GM18951 (cell line): ENCODE measurements at regions not wholly inside any gene's neighbourhood (a gene's known extent, or its start where the extent isn't known, plus 50 kb on each side); places are given as distances from the start of the nearest gene placed in this dataset.
"Not testable (repeated sequence)": the region's sequence is repeated elsewhere in the genome, so short reads cannot be mapped to it uniquely, and the experiment has no call there.

Experiments used
- POLR2A ChIP-seq: IDR thresholded peaks from 4 replicates; pipeline ENCODE4 v1.6.1; 2011; ENCODE audit warnings: mild to moderate bottlenecking; ENCODE audit not compliant: insufficient read length, insufficient read depth; ENCODE audit errors: extremely low read depth
- in situ Hi-C: fragments of 300-500 bp; cut with MboI; formaldehyde crosslinking; loops from one replicate; pipeline ENCODE4 v1.12.0; 2022; ENCODE audit warnings: low sequenced_read_pairs, mixed read lengths, inconsistent platforms; ENCODE audit not compliant: unreplicated experiment

DNA sequence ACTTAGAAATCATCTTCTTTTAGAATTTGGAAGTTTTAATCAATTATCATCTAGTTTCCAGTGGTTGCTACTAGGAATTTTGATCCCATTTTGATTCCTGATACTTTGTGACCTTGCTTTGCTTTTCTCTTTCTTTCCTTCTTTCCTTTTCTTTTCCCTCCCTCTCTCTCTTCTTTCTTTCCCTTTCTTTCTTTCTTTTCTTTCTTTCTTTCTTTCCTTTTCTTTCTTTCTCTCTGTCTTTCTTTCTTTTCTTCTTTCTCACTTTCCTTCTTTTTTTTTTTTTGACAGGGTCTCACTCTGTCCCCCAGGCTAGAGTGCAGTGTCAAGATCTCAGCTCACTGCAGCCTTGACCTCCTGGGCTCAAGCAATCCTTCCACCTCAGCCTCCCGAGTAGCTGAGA, 81.5 kb upstream of the OSBPL8 start:
- in situ Hi-C loops: loop anchor here (25.0 kb wide), 1 partner anchor 296 kb away; no protein-coding TSS in a partner anchor
- TF ChIP-seq POLR2A: no peak

DNA sequence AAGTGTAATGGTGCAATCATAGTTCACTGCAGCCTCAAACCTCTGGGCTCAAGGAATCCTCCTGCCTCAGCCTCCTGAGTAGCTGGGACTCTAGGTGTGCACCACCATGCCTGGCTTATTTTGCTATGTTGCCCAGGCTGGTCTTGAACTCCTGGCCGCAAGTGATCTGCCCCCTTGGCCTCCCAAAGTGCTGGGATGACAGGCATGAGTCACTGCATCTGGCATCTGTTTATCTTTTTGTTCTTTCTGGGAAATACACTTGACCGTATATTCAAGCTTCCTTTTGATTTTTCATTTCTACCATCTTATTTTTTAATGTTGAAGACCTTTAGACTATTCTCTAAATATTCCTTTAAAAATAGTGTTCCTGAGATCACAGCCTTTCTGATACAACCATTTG, 82.4 kb upstream of the OSBPL8 start:
- no peak for TF ChIP-seq POLR2A
- in situ Hi-C loops: loop anchor here (25.0 kb wide), 1 partner anchor 295 kb away; no protein-coding TSS in a partner anchor

DNA sequence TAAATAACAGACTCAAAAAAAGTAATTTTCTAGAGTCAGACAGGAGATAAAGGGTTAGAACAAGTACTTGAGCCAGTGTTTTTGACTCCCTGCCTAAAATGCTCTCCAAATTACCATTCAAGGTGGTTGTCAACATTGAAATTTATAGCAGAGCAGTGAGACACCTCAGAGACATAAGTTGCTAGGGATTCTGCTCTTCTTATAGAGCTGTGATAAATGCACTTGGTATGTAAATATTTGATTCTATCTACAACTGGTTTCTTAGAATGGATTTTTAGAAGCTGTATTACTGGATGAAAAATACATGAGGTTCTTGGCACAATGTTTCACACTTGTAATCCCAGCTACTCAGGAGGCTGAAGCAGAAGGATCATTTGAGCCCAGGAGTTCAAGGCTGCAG, 83.9 kb upstream of the OSBPL8 start:
- in situ Hi-C loops: loop anchor here (25.0 kb wide), 1 partner anchor 294 kb away; no protein-coding TSS in a partner anchor
- TF ChIP-seq POLR2A: no peak

DNA sequence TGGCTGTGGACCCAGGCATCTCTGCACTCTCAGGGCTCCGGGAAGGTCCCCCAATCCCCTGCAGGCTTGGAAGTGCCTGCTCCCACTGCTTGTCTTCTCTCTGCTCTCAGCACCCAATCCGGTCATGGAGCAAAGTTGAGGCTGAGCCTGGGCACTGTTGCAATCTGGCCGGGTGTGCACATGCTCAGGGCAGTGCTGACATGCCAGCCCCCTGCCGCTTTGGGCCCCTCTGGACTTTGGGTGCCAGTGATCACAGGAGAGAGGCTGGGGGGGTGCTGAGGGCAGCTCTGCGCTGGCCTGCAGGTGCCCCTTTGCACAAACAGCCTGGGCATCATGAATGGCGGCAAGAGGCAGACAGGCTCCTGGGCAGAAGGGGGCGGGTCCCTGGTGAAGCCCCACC, 85.4 kb upstream of the OSBPL8 start:
- in situ Hi-C loops: loop anchor here (25.0 kb wide), 1 partner anchor 292 kb away; no protein-coding TSS in a partner anchor
- TF ChIP-seq POLR2A: no peak

DNA sequence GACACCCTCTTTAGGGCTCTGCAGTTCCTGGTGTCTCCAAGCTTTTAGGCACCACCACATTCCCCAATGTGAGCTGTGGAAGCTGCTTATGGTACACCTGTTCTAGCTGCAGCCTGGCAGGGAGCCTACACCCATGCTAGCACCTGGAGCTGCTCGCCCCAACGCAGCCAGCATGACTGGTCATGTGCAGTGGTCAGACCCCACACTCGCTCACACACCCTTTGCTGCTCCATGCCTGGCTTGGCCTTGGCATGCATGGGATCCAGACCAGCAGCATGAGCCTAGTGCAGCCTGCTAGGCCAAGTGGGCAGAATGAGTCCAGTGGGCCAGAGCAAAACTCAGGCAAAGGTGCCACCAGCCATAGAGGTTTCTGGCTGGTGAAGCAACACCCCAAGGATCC, 86.4 kb upstream of the OSBPL8 start:
- no peak for TF ChIP-seq POLR2A
- in situ Hi-C loops: loop anchor here (25.0 kb wide), 1 partner anchor 291 kb away; no protein-coding TSS in a partner anchor

DNA sequence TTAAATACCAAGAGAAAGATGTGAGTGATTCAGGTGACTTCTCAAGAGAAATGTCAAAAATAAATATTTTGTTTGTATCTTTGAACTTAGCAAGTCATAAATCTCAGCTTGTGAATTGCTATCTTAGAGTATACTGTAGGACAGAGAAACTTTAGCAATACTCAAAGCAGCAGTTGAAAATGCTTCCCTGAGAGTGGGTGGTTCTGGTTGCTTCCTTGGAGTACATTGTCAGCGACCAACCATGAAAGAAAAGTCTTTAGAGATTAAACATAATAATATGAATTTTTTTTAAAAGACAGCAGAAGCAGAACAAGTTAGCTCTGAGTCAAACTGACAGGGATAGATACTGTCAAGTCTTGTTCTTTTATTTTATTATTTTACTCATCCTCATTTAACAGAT, 86.8 kb upstream of the OSBPL8 start:
- no peak for TF ChIP-seq POLR2A
- in situ Hi-C loops: loop anchor here (25.0 kb wide), 1 partner anchor 291 kb away; no protein-coding TSS in a partner anchor

DNA sequence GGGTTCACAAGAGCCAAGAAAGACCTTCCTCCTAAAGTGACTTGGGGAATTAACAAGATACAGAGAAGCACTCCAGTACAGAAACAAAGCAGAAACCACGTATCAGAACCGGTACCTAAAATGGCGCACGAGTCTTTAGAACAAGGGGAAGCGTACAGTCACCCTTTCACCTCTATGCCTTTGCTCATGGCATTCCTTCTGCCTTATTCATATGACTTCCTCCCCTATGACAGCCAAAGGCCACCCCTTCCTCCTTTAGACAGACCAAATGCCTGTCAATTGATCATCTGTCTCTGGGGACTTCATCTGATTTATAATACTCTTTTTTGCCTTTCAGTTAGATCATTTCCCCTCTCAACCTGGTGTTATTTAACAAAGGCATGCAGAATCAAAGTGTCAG, 89.5 kb upstream of the OSBPL8 start:
- no peak for TF ChIP-seq POLR2A
- in situ Hi-C loops: loop anchor here (25.0 kb wide), 1 partner anchor 288 kb away; no protein-coding TSS in a partner anchor

DNA sequence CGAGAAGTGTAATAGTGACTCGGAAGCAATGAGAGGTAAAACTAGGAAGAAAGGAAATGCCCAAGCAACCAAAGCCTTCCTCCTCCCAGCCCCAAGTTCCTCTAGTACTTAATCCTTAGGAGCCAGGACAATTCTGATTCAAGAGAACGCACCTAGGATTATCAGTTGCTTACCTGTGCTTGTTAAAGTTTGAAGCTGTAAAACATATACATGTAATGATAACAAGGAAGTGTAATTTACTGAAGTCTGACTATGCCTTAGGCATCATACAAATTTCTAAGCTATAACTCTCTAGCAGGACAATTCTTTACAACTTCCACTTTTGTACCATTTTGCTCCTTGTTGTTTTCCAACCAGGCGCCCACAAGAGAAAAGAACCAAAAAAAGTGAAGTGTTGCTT, 92.8 kb upstream of the OSBPL8 start:
- in situ Hi-C loops: no loop called here
- no peak for TF ChIP-seq POLR2A

DNA sequence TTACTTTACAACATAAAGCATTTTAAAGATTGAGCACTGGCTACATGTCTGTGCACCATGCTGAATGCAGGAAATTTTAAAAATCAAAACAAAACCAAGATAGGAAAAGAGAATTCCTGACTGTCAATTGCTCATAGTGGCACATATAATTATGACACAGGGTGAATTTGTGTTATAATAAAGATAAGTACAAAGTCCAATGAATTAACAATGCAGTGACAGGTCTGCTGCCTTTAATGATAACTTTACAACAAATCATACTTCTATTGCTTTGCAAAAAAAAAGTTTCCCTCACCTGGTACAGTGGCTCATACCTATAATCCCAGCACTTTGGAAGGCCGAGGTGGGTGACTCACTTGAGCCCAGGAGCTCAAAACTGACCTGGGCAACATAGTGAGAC, 93.8 kb upstream of the OSBPL8 start:
- no peak for TF ChIP-seq POLR2A
- in situ Hi-C loops: no loop called here

DNA sequence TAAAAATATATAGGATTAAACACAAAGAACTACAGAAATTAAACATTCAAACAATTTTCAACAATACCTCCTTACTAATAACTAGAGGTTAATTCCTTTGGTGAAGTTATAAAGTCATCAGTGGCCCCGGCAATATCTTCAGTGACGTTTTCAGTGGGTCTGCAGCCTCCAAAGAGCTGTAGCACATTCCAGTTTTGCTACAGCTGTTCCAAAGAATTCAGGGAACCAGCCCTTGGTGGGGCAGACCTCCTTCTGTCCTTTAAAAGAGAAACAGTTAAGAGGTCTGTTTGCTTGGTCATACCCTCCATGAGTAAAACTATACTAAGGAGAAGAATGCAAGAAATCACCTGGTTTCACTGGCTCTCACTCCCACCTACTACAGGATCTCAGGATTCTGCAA, 99.2 kb upstream of the ZDHHC17 start:
- in situ Hi-C loops: no loop called here
- TF ChIP-seq POLR2A: no peak

DNA sequence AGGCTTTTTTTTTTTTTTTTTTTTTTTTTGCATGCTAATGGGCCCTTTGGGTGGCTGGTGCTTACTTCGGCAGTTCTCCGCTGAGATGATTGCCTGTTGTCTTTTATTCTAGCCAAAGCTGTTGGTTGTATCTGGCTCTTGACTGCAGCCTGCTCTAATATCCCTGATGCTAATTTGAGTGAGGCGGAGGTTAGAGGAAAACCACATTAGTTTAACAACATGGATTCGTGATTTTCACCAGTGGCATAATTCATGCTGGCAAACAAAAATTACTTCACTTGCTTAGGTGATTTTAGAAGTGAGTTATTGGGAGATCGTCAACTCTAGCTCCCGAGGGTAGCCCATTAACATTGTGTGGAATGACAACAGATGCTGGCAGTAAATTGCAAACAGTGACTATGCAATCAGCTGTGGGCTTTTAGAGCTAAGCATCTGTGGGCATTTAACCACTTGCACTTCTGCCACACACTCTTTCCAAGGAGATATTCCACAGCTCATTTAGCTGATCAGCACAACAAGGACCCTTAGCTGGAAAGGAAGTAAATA, 97.6 kb upstream of the ZDHHC17 start:
- in situ Hi-C loops: no loop called here
- no peak for TF ChIP-seq POLR2A

DNA sequence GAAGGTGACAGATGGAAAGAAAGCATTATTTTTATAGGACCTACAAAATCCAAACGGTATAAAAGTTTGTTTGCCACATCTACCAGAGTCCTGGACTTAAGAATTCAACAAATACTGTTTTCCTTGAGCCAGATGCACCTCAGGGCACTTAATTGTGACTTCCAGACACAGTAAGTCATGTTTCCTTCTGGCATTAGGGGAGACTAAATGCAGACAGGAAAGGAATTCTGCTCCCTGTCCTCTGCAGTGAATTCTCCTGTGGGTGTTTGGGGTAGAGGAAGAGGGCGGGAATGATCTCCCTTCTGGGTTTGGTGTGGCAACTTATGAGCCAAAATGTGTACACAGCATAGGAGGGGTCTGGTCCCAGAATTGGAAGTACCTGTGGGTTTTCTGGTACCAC, 93.9 kb upstream of the ZDHHC17 start:
- in situ Hi-C loops: no loop called here
- TF ChIP-seq POLR2A: no peak

DNA sequence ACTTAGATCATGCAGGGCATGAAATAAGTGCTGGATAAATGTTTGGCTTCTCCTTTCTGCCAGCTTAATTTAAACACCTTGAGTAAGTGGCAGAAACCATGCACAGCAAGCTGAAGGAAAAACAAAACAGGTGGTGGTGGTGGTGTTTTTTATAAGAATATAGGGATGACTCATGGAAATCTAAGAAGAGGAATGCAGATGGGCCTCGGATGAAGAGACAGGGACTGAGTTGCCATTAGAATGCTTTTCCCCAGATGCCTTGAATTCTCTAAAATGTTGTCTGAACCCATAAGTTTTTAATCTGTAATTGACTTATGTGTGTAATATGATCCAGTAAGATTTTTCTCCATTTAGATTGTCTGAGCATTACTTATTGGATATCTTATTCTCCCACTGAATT, 93.1 kb upstream of the ZDHHC17 start:
- no peak for TF ChIP-seq POLR2A
- in situ Hi-C loops: no loop called here

DNA sequence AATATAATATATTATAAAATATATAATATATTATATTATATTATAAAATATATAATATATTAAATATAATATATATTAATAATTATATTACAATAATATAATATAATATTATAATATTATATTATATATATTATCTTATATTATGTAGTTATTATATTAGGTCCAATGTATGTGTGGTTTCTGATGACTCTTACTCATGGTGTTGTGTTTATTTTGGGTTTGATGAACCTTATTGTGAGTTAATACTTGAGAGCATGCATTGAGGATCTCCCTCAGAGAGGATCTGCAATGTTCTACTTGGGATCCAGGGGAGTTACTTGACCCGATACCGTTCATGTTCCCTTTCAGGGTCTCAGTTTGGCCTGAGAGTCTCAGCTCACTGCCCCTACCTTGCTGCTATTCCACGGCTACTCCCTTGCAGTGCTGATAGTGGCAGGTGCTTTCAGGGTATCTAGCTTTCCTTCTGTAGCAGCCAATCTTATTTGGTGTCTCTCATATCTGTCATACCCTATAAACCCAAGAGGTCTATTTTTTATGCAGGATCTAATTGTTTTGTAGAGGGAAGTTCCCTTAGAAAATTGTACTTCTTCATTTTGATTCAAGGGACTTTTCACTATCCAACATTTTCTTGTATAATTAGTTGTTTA, 89.1 kb upstream of the ZDHHC17 start:
- TF ChIP-seq POLR2A: no peak
- in situ Hi-C loops: no loop called here

DNA sequence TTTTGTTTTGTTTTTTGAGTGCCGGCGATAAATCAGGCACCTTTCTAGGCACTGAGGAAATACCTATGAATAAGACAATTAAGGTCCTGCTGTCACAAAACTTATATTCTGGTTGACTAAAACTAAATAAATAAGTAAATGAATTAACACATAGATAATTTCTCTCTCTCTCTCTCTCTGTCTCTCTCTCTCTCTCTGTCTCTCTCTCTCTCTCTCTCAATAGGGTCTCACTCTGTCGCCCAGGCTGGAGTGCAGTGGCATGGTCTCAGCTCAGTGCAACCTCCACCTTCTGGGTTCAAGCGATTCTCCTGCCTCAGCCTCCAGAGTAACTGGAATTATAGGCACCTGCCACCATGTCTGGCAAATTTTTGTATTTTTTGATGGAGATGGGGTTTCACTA, 87.7 kb upstream of the ZDHHC17 start:
- in situ Hi-C loops: not testable (repeated sequence)

DNA sequence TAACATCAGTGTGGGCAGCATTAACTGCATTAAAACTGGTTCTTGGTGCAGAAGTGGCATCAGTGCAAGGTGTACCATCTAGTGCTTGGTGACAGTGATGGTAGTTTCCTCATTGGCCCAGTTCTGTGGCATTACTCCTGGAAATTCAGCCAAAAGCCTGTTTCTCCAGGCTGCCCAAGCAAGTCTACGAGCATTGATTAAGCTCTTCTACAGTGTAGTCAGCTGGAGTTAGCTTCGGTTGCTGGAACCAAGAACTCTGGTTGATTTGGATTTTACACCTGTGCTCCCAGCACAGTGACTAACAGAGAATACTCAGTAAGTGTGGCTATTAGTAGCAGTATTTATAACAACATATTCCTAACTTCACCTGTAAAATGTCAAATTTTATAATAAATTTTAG, 84.9 kb upstream of the ZDHHC17 start:
- in situ Hi-C loops: no loop called here
- no peak for TF ChIP-seq POLR2A
